HepG2 (cell line): ENCODE measurements at regions not wholly inside any gene's neighbourhood (a gene's known extent, or its start where the extent isn't known, plus 50 kb on each side); places are given as distances from the start of the nearest gene placed in this dataset.

Source experiments
- AHDC1 ChIP-seq: sonication (generic); formaldehyde crosslinking; IDR thresholded peaks from 2 replicates; pipeline ENCODE4 v1.5.1; 2020; ENCODE audit warnings: mild to moderate bottlenecking, missing genetic modification reagents, borderline replicate concordance
- BRD4 ChIP-seq: sonication (generic); formaldehyde crosslinking; IDR thresholded peaks from 2 replicates; pipeline ENCODE4 v1.4.0; 2020; ENCODE audit warnings: missing genetic modification reagents
- EP300 ChIP-seq, 3 experiments: sonication (generic) in 1 of 3; formaldehyde crosslinking in 1 of 3; IDR thresholded peaks; 2 replicates each; pipeline versions ENCODE4 v1.5.1 to v1.6.1; 2011 to 2020; ENCODE audit warnings: low read depth in 2 of 3, low read length in 2 of 3, borderline replicate concordance in 1 of 3, improper control_type of control experiment in 1 of 3, mild to moderate bottlenecking in 1 of 3, missing genetic modification reagents in 1 of 3, moderate library complexity in 1 of 3
- FOSL1 ChIP-seq: sonication (generic); formaldehyde crosslinking; IDR thresholded peaks from 2 replicates; pipeline ENCODE4 v1.9.0; 2021; ENCODE audit warnings: missing genetic modification reagents, borderline replicate concordance
- HNRNPL ChIP-seq: fragments of 200-400 bp; formaldehyde crosslinking; IDR thresholded peaks from 2 replicates; pipeline ENCODE4 v1.6.1; 2017; ENCODE audit warnings: mild to moderate bottlenecking, low read depth, low read length
- HNRNPLL ChIP-seq: fragments of 200-400 bp; formaldehyde crosslinking; IDR thresholded peaks from 2 replicates; pipeline ENCODE4 v1.6.1; 2017; ENCODE audit warnings: mild to moderate bottlenecking, low read depth, low read length; ENCODE audit not compliant: poor library complexity, severe bottlenecking
- KDM3A ChIP-seq: IDR thresholded peaks from 2 replicates; pipeline ENCODE4 v1.6.1; 2018; ENCODE audit warnings: low read depth, missing compliant biosample characterization
- KDM4B ChIP-seq: sonication (generic); formaldehyde crosslinking; IDR thresholded peaks from 2 replicates; pipeline ENCODE4 v1.4.0; 2020; ENCODE audit warnings: missing genetic modification reagents
- LRRFIP1 ChIP-seq: sonication (generic); formaldehyde crosslinking; conservative IDR thresholded peaks from 2 replicates; pipeline ENCODE4 v1.4.0; 2020; ENCODE audit warnings: missing genetic modification reagents
- SOX6 ChIP-seq, 2 experiments: fragments of 450-650 bp in 1 of 2; sonication (generic) in 1 of 2; formaldehyde crosslinking in 1 of 2; IDR thresholded peaks; 2 replicates each; pipeline versions ENCODE4 v1.4.0 to v1.6.1; 2017 to 2020; ENCODE audit warnings: antibody characterized with exemption in 1 of 2, mild to moderate bottlenecking in 1 of 2, missing genetic modification reagents in 1 of 2
- SRF ChIP-seq: IDR thresholded peaks from 2 replicates; pipeline ENCODE4 v1.6.1; 2011; ENCODE audit warnings: mild to moderate bottlenecking, low read depth, low read length, moderate library complexity
- TFAP4 ChIP-seq: sonication (generic); IDR thresholded peaks from 2 replicates; pipeline ENCODE4 v1.6.1; 2016; ENCODE audit warnings: low read depth, borderline replicate concordance
- U2AF2 ChIP-seq: fragments of 200-400 bp; formaldehyde crosslinking; IDR thresholded peaks from 2 replicates; pipeline ENCODE4 v1.6.1; 2017; ENCODE audit warnings: low read depth, mild to moderate bottlenecking, low read length
- XRCC5 ChIP-seq: fragments of 200-400 bp; formaldehyde crosslinking; optimal IDR thresholded peaks from 2 replicates; pipeline ENCODE3; 2017; ENCODE audit warnings: mild to moderate bottlenecking, low read length
- ZBTB7B ChIP-seq: sonication (generic); formaldehyde crosslinking; IDR thresholded peaks from 2 replicates; pipeline ENCODE4 v1.4.0; 2020; ENCODE audit warnings: missing genetic modification reagents
- ZMYM2 ChIP-seq: sonication (generic); formaldehyde crosslinking; IDR thresholded peaks from 2 replicates; pipeline ENCODE4 v1.8.0; 2022; ENCODE audit warnings: mild to moderate bottlenecking, missing genetic modification reagents
- ZNF138 ChIP-seq: sonication (generic); formaldehyde crosslinking; IDR thresholded peaks from 2 replicates; pipeline ENCODE4 v1.5.0; 2020; ENCODE audit warnings: mild to moderate bottlenecking, low read depth, missing genetic modification reagents
- ZNF251 ChIP-seq: sonication (generic); formaldehyde crosslinking; IDR thresholded peaks from 2 replicates; pipeline ENCODE4 v1.9.0; 2021; ENCODE audit warnings: mild to moderate bottlenecking, missing genetic modification reagents
- ZNF598 ChIP-seq: sonication (generic); formaldehyde crosslinking; IDR thresholded peaks from 2 replicates; pipeline ENCODE4 v1.5.1; 2020; ENCODE audit warnings: mild to moderate bottlenecking, missing genetic modification reagents, borderline replicate concordance
- ZNF614 ChIP-seq: IDR thresholded peaks from 2 replicates; pipeline ENCODE4 v1.6.1; 2018; ENCODE audit warnings: missing biosample characterization, missing genetic modification reagents, inconsistent platforms, borderline replicate concordance

GRCh38 chr20:50281831-50282591, 91.4 kb downstream of the CEBPB start (continued):
- peak; percentile 88 for TF ChIP-seq ZMYM2 (CRISPR knock-in tag)
- TF ChIP-seq SRF: no peak
- 0 out of 2 replicates have a peak, but pooled peaks have one; percentile 28 for TF ChIP-seq KDM3A (CRISPR knock-in tag)
- TF ChIP-seq AHDC1 (CRISPR knock-in tag): no peak
- no peak for TF ChIP-seq EP300 (IDR thresholded peaks at IDR 0.05; ENCODE audit: low read depth in 2 of 2, low read length in 2 of 2)
- TF ChIP-seq EP300 (CRISPR knock-in tag; IDR thresholded peaks at IDR 0.05; ENCODE audit: borderline replicate concordance): peak; percentile 47; the same call in 1 of the 2 replicates
- 0 out of 2 replicates have a peak, but pooled peaks have one; percentile 57 for TF ChIP-seq KDM4B (CRISPR knock-in tag)
- no peak for TF ChIP-seq TFAP4
- peak; percentile 81 for TF ChIP-seq XRCC5
- peak; percentile 82; the same call in 1 of the 2 replicates for TF ChIP-seq ZNF598 (CRISPR knock-in tag)
- no peak for TF ChIP-seq LRRFIP1 (CRISPR knock-in tag)
- no peak for TF ChIP-seq SOX6 (IDR thresholded peaks at IDR 0.05)
- TF ChIP-seq SOX6 (CRISPR knock-in tag; IDR thresholded peaks at IDR 0.05): peak; percentile 22; the same call in 1 of the 2 replicates
- no peak for TF ChIP-seq ZNF251
- TF ChIP-seq HNRNPLL: no peak
- no peak for TF ChIP-seq ZNF138
- TF ChIP-seq HNRNPL: 0 out of 2 replicates have a peak, but pooled peaks have one; percentile 45
- TF ChIP-seq BRD4: peak; percentile 69; the same call in 1 of the 2 replicates
- 0 out of 2 replicates have a peak, but pooled peaks have one; percentile 20 for TF ChIP-seq ZNF614 (CRISPR knock-in tag)
- no peak for TF ChIP-seq U2AF2
- 0 out of 2 replicates have a peak, but pooled peaks have one; percentile 18 for TF ChIP-seq ZBTB7B (CRISPR knock-in tag)
- no peak for TF ChIP-seq FOSL1 (CRISPR knock-in tag)
